ENCODE measurements at regions not wholly inside any gene's neighbourhood (a gene's known extent, or its start where the extent isn't known, plus 50 kb on each side); places are given as distances from the start of the nearest gene placed in this dataset.
"Not testable (repeated sequence)": the region's sequence is repeated elsewhere in the genome, so short reads cannot be mapped to it uniquely, and the experiment has no call there.

DNA sequence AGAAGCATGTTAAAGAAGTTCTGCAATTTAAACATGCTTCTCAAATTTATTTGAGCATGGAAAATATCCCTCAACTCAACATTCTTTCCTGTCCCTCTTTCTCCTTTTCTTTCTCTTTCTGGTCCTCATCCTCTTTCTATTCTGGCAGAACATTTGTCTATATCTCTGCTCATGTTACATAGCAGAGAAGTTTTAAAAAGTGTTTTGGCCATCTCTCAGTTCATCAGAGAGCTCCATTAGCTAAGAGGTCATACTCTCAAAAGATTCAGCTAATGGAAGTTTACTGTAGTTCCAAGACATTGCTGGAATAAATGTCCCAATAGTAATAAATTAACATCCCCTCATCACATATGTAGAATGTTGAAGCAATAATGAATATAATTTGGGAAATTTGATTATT, 53.5 kb downstream of the XCL2 start:
- no peak for DNase-seq

DNA sequence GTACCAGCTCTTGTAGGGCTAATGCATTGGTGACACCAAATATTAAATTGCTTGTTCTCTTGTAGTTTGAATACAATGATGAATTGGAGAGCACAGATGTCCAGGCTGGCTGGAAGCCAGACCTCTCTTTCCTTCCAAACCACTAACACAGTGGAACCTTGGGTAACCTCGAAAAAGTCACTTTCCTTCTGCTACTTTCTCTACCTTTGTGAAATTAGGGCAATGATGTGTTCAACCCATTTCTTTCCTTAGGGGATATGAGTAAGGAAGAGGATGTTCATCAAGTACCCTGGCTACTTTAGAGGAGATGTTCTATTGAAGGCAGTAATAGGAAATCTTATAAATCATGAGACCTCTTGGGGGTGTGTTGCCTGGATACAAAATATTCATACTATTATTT, 55.7 kb downstream of the XCL2 start:
- DNase-seq, result no peak

- DNase-seq, result not testable (repeated sequence)
These were observed 57.0 kb downstream of the XCL2 start for GRCh38 chr1:168486820-168487219.

DNA sequence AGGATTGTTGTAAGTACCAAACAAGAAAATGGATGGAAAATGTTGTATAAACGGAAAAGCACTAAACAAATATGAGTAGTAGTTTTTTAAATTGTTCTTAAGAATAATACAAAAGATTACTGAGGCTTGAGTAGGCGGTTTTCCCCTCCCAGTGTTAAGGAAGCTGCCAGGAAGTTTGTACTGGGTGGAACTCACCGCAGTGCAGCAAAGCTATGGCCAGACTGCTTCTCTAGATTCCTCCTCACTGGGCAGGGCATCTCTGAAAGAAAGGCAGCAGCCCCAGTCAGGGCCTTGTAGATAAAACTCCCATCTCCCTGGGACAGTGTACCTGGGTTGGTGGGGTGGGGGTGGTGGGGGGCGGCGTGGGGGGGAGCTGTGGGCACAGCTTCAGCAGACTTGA, 58.7 kb downstream of the XCL2 start:
- no peak for DNase-seq

- no peak for DNase-seq
These were observed 59.7 kb downstream of the XCL2 start for GRCh38 chr1:168484083-168484482.

DNA sequence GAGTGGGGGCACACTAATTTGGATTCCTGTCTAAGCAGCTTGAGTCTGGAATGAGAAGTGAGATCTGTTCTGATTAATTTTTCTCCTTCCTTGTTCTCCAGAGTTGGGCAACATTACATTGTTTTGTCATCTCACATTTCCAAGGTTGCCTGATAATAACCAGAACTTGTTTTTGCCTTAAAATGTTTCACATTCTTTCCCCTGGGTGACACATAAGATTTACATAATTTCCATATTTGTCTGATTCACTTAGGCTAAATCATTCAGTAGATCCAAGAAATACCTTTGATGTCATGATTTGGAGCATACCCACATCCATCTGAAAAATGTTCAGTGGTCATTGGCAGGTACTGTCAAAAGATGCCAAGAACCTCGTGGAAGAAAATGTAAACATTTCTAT, 60.3 kb downstream of the XCL2 start:
- no peak for DNase-seq

- DNase-seq, result no peak
These were observed 61.7 kb downstream of the XCL2 start for GRCh38 chr1:168482106-168482505.

DNA sequence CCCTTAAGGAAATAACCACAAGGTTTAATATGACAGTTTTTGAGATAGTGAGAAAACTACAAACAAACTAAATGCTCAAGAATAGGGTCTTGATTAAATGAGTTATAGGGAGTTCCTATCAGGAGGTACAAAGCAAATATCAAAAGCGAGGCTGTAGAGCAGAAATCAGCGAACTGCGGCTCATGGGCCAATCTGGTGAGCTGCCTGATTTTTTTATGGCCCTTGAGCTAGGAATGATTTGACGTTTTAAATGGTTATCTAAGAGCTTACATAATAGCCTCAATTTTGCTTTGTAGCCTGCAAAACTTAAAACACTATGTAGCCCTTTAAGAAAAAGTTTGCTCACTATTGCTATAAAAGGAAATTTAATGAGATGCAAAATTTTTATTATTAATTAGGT, 62.2 kb downstream of the XCL2 start:
- DNase-seq, result no peak

GRCh38 chr1:168480997-168481396, 62.8 kb downstream of the XCL2 start:
- DNase-seq, result no peak

DNA sequence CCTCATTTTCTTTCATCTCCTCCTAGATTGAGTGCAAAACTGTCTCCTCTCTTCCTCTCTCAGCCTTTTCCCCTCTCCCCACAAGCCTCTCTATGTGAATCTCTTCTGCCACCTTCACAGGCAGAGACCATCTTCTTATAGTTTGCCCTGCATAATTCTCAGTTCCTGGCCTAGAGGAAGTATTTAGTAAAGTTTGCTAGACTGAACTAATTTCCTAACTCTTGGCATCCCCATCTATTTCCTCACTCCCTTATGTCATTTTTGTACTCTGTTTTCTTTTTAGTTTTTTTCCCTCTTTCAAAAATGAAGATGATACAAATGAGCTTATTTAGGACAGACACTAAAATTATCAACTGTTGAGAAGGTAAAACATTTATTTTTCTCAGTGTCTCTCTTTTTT, 66.0 kb downstream of the XCL2 start:
- no peak for DNase-seq

GRCh38 chr1:168476588-168477385, 67.0 kb downstream of the XCL2 start:
- DNase-seq, result no peak

DNA sequence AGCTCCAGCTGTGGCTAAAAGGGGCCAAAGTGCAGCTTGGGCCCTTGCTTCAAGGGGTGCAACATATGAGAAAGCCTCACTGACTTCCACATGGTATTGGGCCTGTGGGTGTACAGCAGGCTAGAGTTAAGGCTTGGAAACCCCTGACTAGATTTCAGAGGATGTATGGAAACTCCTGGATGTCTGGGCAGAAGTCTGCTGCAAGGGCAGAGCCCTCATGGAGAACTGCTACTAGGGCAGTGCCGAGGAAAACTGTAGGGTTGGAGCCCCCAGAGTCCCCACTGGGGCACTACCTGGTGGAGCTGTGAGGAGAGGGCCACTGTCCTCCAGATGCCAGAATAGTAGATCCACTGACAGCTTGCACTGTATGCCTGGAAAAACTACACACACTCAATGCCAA, 69.5 kb downstream of the XCL2 start:
- no peak for DNase-seq

GRCh38 chr1:168473126-168473525, 70.7 kb downstream of the XCL2 start:
- no peak for DNase-seq

DNA sequence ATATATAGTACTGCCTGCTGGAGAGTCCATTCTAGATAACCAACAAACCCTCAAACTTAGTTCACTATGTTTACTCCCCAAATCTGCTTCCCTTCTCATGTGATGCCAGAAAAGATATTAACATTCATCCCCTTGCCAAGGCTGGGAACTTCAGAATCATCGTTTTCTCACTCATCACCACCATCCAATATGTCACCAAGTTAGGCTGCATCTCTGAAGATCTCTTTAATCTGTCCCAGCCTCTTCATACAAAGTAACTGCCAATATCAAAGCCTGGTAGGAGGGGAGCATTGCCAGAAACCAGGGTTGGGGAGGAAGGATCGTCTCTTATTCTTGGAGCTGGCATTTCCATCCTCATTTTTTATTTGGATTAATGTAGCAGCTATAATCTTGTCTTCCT, 71.6 kb downstream of the XCL2 start:
- no peak for DNase-seq

GRCh38 chr1:168470901-168471431, 72.8 kb downstream of the XCL2 start:
- DNase-seq, result no peak

GRCh38 chr1:168469690-168470089, 74.1 kb downstream of the XCL2 start:
- DNase-seq, result peak; percentile 65

DNA sequence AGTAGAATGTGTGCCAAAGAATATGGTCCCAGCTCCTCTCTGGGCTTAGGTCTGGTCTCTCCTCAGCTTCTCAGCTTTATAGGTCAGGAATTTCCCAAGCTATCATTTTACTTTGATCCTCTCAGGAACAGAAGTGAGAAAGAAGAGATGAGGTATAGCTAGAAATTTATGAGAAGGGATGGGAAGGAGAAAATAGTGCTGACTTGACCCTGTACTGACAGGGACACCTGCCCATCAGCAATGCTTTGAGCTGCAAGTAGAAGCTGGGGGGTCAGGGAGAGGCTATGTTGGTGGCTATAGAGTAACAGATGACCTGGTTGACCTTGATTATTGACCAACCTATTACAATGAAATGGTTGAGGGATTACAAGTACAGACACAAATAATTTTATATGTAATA, 75.0 kb downstream of the XCL2 start:
- DNase-seq, result no peak

DNA sequence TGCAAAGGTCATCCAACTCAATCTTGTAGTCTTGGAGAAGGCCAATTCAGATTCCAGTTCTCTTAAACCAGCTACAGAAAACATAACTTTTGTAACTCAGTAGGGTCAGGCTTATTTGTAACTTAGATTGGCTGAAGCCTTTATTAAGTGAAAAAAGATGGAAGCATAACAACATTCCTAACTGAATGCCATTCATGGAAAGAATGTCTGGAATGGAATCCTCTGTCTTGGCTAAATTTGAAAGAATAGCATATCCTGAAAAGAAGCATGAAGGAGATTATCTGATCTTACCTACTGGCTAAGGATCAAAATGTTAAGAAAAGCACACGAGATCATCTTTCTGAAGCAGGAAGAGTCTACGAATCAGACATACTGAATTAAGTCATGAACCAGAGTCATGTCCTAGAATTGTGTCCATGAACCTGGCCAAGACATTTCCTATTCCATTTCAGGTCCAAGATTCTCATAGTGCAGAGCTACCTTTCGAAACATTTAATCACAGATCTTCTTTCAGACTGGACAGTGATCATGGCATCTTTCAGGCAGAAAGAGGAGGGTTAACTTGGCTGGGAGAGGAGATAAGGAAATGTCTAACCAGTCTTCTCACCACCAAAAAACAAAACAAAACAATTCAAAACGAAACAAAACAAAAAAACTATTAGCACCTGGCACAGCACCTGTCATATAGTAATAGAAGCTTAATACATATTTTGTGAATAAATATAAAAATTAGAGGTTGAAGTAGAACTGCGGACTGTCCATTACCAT, 75.6 kb downstream of the XCL2 start:
- DNase-seq, result no peak

GRCh38 chr1:168467452-168467851, 76.3 kb downstream of the XCL2 start:
- DNase-seq, result no peak

DNA sequence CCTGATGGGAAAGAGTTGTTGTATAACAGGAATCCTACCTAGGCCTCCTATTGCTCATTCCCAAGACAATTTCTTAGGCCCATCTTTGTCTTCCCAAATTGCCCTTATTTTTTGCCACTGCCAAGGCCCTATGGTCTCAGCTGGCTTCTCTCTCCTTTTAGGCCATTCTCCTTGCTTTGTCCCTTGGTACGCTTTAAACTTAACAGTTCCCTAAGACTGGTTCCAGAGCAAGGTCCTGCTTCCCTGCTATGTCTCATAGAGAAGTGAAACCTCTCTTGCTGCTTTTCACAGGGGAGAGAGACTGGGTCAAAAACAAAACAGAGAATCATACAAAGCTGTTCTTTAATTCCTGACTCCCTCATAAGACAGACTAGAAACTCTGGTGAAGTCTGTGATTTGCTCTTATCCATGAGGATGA, 77.1 kb downstream of the XCL2 start:
- DNase-seq, result no peak

DNA sequence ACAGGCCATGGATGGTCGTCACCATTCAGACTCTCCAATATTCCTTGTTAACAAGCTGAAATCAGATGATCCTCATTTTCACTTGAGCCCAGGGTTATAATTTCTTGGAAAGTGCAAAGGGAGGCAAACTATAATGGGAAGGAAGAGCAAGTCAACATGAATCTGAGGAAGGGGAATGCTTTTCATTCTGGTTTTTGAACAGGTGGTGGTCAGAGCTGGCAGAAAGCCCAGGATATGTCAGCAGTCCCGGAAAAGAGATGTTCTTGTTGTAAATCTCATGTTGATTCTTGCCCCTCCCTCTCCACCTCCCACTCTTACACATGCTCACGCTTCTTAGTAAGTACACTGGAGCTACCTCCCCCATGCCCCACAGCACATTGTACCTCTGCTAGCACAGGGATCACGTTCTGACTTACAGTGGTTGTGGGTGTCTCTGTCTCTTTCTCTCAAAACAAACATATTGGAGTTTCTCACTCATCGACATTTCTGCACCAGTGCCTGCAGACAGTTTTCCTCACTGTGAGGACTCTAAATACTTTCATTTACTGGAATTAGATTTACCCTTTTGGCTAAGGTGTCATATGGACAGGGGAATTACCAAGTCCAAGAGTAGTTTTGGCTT, 77.6 kb downstream of the XCL2 start:
- DNase-seq, result peak; percentile 68

DNA sequence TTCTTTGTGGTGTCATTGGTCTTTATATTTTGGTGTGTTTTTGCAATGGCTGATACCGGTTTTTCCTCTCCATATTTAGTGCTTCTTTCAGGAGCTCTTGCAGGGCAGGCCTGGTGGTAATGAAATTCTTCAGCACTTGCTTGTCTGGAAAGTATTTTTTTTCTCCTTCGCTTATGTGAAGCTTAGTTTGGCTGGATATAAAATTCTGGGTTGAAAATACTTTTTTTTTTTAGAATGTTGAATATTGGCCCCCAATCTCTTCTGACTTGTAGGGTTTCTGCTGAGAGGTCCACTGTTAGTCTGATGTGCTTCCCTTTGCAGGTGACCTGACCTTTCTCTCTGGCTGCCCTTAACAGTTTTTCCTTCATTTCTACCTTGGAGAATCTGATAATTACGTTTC, 82.7 kb downstream of the XCL2 start:
- not testable (repeated sequence) for DNase-seq

GRCh38 chr1:168457296-168457695, 86.5 kb downstream of the XCL2 start:
- DNase-seq, result not testable (repeated sequence)

GRCh38 chr1:168455764-168456163, 88.0 kb downstream of the XCL2 start:
- no peak for DNase-seq

All from stimulated activated CD8-positive, alpha-beta memory T cell treated with anti-CD3 and anti-CD28 coated beads, Interleukin-4, amount 100 ng/mL, for 48 hours (primary cell).